GM18520 (cell line): ENCODE measurements at regions not wholly inside any gene's neighbourhood (a gene's known extent, or its start where the extent isn't known, plus 50 kb on each side); places are given as distances from the start of the nearest gene placed in this dataset.
"Not testable (repeated sequence)": the region's sequence is repeated elsewhere in the genome, so short reads cannot be mapped to it uniquely, and the experiment has no call there.

ENCODE experiments used
- ATAC-seq: cut with Tn5 transposase; IDR thresholded peaks from one replicate; pipeline ENCODE4 v1.9.1; 2021; ENCODE audit not compliant: unreplicated experiment

DNA sequence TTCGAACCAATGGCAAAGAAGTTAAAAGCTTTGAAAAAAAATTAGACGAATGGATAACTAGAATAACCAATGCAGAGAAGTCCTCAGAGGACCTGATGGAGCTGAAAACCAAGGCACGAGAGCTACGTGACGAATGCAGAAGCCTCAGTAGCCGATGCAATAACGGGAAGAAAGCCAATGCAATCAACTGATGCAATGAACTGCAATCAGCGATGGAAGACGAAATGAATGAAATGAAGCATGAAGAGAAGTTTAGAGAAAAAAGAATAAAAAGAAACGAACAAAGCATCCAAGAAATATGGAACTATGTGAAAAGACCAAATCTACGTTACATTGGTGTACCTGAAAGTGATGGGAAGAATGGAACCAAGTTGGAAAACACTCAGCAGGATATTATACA is 52.6 kb upstream of the MRPS30 start:
- ATAC-seq = not testable (repeated sequence)

DNA sequence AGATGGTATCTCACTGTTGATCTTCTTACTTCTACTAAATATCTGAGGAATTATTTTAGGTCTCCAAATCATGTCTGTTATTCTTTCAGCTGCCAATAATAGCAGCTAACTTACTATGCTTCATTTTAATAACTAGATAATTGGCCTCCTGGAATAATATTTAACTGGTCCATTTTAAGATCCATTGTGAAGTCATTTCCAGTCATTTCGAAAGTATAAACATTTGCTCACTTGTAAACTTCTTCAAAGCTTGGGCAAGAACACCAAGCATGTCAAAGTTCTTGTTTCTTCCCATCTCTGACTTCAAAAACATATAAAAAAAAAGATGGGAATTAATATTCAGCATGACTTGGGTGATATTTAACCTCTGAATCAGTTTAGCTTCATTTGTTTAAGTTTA is 61.4 kb upstream of the MRPS30 start:
- ATAC-seq = no peak

DNA sequence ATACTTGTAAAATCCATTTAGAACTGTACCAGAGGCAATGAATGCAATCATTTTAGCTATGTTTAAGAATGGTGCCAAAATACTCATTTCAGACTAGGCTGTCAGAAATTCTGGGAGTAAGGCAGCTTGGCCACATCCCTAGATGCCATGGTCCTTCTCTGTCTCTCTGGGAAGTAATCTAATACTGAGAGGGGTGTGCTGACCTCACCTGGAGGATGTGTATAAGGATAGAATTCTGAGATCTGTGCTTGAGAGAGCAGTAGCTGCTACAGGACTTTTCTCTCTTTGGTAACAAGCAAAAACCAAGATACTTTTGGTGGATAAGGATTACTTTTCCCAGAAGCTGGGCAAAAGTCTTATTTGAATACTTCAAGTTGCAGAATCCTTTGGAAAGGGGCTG is 68.1 kb upstream of the MRPS30 start:
- no peak for ATAC-seq

DNA sequence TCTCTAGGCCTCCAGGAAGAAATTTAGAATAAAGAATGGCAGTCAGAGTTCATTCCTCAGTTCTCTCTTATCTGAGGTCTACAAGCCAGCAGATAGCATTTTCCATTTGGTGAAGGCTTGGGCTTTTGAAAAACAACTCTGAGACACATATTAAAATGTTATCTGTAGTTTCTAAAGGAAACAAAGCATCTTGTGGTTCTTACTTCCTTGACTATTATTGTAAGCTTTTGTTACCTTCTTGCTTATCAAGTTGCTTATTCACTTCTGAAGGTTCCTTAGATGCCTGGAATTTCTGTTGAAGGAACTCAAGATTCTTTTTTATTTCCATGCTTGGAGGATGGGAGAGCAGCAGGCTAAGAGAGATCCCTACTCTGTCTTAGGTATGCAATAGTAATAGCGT is 79.2 kb upstream of the MRPS30 start:
- ATAC-seq = no peak

- no peak for ATAC-seq
Measured at GRCh38 chr5:44727100-44727499, 81.6 kb upstream of the MRPS30 start.

GRCh38 chr5:44719856-44720255 is 88.9 kb upstream of the MRPS30 start:
- no peak for ATAC-seq

GRCh38 chr5:44714871-44715561 is 93.7 kb upstream of the MRPS30 start:
- ATAC-seq = no peak

DNA sequence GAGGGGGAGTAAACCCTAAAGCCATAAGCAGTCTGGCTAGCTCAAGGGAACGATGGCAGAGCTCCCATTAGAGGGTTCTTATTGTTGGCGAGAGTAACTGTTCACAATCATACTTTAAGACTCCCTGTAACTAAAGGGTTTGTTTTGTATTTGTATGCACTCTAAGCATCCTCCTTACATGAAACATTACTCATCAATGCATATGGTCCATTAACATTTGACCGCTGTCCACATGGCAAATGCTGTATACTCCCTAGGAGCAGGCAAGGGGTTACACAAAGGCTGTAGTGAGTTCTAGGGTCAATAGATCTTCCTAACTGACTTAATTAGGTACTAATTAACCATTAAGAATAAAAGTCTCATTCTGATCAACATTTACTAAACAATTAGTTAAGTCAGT is 95.3 kb upstream of the MRPS30 start:
- no peak for ATAC-seq

DNA sequence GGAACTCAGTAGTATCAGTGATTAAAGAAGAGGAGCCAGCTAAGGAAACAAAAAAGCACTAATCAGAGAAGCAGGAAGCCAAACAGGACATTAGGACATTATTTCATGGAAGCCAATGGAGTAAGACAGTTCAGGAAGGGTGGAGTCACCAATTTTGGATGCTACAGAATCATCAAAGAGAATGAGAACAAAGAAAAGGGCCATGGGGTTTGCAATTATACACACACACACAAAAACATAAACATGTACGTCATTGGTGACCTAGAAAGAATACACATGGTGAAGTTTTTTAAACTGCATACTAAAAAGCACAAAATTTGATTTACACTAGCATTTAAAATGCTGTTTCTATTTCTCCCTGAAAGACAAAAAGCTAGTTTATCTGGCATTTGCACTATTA is 96.8 kb upstream of the MRPS30 start:
- no peak for ATAC-seq

DNA sequence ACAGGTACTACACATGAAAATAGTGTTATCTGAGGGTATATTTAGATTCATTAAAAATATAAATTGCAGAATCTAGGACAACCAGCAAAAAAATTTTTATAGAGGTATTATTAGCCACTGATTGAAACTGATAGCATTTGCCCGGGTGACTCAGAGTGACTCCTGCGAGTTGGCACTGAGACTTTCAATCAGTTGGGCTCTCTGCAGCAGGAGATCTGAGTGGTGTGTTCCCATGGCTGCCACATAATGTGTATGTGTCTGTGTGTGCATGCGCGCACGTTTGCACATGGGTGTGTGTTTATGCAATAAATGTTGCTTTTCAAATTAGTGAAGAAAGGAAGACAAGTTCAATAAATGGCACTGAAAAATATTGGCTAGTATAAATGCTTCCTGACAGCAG is 100.1 kb upstream of the MRPS30 start:
- no peak for ATAC-seq

DNA sequence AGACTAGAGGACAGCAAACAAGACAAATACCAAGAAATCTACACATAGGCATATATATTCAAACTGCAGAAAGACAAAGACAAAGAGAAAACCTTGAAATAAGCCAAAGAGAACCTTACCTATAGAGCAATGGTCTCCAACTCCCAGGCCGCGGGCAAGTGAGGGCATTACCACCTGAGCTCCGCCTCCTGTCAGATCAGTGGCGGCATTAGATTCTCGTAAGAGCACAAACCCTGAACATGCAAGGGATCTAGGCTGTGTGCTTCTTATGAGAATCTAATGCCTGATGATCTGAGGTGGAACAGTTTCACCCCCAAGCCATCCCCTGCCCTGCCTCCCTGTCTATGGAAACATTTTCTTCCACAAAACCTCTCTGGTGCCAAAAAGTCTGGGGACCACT is 101.0 kb upstream of the MRPS30 start:
- no peak for ATAC-seq

DNA sequence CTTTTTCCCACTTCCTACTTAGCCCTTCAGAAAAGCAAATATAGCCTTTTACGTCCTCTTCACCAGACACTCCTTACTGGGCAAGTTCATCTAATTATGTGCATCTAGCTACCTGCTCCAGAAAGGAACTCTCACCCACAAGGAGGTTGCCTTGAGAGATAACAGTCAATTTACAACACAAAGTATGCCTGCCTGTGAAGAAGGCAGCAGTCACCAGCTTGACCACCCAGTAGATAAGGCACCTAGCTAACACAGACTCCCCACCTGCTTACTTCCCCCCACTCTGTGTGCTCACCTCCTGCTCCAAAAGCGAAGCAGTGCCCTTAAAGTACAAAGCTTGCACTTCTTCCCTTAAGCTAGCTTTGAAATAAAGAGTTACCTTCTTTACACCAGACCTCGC is 111.7 kb upstream of the MRPS30 start:
- no peak for ATAC-seq

GRCh38 chr5:44695259-44695658 is 113.5 kb upstream of the MRPS30 start:
- ATAC-seq = no peak

DNA sequence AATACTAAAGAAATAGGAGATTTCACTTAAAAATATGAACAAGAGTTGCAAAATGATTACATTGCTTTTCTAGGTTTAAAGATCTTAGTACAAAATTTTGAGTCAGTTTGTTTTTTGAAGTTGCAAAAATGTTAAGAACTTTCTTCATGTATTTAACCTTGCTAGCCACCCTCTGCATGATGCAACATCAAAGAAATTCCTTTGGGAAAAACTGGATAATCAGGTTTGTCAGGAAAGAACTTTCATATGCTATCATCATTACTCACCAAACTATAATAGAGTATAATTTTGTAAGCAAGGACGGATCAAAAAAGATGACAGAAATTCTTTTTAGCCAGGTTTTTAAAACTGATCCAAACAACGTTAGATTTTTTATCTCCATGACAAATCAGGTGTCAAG is 116.9 kb upstream of the MRPS30 start:
- ATAC-seq = no peak

- no peak for ATAC-seq
Measured at GRCh38 chr5:44681906-44682305, 126.8 kb upstream of the MRPS30 start.

- no peak for ATAC-seq
Measured at GRCh38 chr5:44679214-44679613, 129.5 kb upstream of the MRPS30 start.

- no peak for ATAC-seq
Measured at GRCh38 chr5:44675296-44675695, 133.5 kb upstream of the MRPS30 start.

GRCh38 chr5:44674461-44674860 is 134.3 kb upstream of the MRPS30 start:
- ATAC-seq = no peak

GRCh38 chr5:44668471-44668870 is 140.3 kb upstream of the MRPS30 start:
- not testable (repeated sequence) for ATAC-seq

DNA sequence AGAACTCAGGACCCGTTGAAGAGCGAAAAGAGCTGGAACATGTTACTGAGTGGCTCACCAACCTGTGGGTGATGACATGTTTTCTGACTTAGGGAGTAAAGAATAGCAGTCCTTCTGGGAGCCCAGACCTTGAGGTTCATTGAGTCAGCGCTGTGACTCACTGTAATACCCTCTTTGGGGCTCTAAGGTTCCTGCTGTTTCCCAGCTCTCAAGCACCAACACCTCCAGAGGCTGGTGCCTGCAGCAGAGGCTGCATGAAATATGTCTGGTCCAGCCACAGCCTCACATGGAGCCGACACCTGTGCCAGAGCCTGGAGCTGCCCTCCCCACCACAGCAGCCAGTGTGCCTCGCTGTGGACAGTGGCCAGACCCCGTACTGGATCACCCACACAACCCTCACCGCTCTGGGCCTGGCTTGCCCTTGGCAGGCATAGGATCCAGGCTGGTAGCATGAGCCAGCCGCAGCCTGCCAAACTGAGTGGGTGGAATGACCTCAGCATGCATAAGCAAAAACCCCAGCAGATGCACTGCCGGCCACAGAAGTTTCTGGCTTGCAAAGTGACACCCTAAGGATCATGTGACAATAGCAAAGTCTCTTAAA is 143.5 kb upstream of the MRPS30 start:
- ATAC-seq = peak; percentile 63

DNA sequence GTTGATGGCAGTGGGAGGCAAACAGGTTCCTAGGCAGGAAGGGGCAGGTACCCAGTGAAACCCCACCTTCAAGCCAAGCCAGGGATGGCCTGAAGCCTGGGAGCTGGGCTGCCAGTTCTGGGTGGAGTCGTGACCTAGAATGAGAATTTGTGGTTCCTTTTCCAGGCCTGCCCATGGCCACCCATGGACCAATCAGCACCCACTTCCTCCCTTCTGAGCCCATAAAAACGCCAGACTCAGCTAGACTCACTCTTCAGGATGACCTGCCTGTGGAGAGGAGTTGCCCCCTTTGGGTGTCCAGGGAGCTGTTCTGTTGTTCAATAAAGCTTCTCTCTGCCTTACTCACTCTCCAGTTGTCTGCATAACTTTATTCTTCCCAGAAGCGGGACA is 144.0 kb upstream of the MRPS30 start:
- ATAC-seq = no peak

DNA sequence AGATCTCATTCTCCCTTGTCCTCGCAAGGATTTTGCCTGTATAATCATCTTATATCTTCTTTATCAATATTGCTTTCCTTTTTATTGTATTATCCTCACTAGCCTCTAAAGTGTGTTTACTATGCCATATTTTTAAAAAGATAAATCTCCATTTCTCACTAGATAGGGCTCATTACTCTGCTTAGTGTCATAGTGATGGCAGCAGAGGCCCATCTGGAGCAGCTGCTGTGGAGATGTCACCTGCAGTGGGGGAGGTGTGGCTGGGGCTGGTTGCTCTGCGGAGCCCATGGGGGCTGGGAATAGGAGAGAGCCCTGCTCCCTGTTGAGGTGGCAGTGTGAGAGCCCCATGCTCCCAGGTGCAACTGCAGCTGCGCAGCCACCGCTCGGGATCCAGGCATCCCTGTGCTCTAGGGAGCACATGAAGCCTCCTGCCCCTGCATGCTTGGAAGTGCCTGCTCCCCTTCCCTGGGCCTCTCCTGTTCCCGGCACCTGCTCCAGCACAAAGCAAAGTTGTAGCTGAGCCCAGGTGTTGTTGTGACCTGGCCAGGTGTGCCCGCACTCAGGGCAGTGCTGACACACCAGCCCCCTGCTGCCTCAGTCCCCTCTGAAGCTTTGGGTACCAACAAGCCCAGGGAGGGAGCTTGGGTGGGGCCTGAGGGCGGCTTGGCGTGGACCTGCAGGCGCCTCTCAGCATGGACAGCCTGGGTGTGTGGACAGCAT is 144.6 kb upstream of the MRPS30 start:
- no peak for ATAC-seq
